H1 (cell line): ENCODE measurements at regions not wholly inside any gene's neighbourhood (a gene's known extent, or its start where the extent isn't known, plus 50 kb on each side); places are given as distances from the start of the nearest gene placed in this dataset.
"Not testable (repeated sequence)": the region's sequence is repeated elsewhere in the genome, so short reads cannot be mapped to it uniquely, and the experiment has no call there.

Experiments
- CTCF ChIA-PET: fragments of 300-600 bp; sonication (Branson Sonifier 250); formaldehyde crosslinking; loops from one replicate; lab custom pipeline; 2021; ENCODE audit not compliant: partially characterized antibody; lab: Charles Lee
- POLR2A ChIA-PET: fragments of 300-600 bp; sonication (Branson Sonifier 250); formaldehyde crosslinking; loops from one replicate; lab custom pipeline; 2021; ENCODE audit warnings: inconsistent platforms; ENCODE audit not compliant: partially characterized antibody; lab: Charles Lee
- DNase-seq, 2 experiments: peaks; one replicate each; pipeline versions ENCODE4 v3.0.0 to v3.0.0-alpha.2; 2010 to 2022; ENCODE audit warnings: low spot score in 2 of 2, low read depth in 1 of 2, mixed read lengths in 1 of 2
- FAIRE-seq: peaks from 2 replicates; lab custom pipeline; 2011; peaks lifted over from hg19 to GRCh38; lab: Jason Lieb, UNC
- H2AFZ ChIP-seq: 2 replicates; pipeline ENCODE4 v1.8.1; 2012; ENCODE audit warnings: low read length, inconsistent platforms
- H2AK5ac ChIP-seq: 2 replicates; pipeline ENCODE4 v1.6.1; 2013; ENCODE audit warnings: low read depth, low read length
- H2BK120ac ChIP-seq: replicated peaks from 2 replicates; pipeline ENCODE3; 2013; ENCODE audit warnings: low read depth, low read length, inconsistent platforms
- H2BK12ac ChIP-seq: 2 replicates; pipeline ENCODE4 v1.6.1; 2013; ENCODE audit warnings: low read depth, low read length
- H2BK15ac ChIP-seq: 2 replicates; pipeline ENCODE4 v1.6.1; 2013; ENCODE audit warnings: low read length
- H2BK20ac ChIP-seq: 2 replicates; pipeline ENCODE4 v1.6.1; 2013; ENCODE audit warnings: low read length
- H2BK5ac ChIP-seq: 2 replicates; pipeline ENCODE4 v1.6.1; 2013; ENCODE audit warnings: low read depth, low read length
- H3K14ac ChIP-seq: 2 replicates; pipeline ENCODE4 v1.6.1; 2013; ENCODE audit warnings: inconsistent platforms; ENCODE audit not compliant: insufficient read length
- H3K18ac ChIP-seq: 2 replicates; pipeline ENCODE4 v1.6.1; 2013; ENCODE audit warnings: low read length; ENCODE audit errors: extremely low read depth
- H3K23ac ChIP-seq: 2 replicates; pipeline ENCODE4 v1.6.1; 2013; ENCODE audit warnings: inconsistent platforms; ENCODE audit not compliant: insufficient read length
- H3K23me2 ChIP-seq: 2 replicates; pipeline ENCODE4 v1.6.1; 2013; ENCODE audit warnings: low read depth, low read length
- H3K27ac ChIP-seq: 2 replicates; pipeline ENCODE4 v1.6.1; 2011; ENCODE audit warnings: low read depth, low read length, inconsistent platforms
- H3K27me3 ChIP-seq, 4 experiments: replicated peaks in 1 of 4; 1 replicate in 1 of 4; 2 replicates in 3 of 4; pipeline versions ENCODE4 v1.6.1 to v1.8.1; 2011 to 2013; ENCODE audit warnings: low read length in 3 of 4, mild to moderate bottlenecking in 3 of 4, inconsistent platforms in 2 of 4, mixed read lengths in 2 of 4, moderate library complexity in 1 of 4; ENCODE audit not compliant: control insufficient read depth in 3 of 4, insufficient read depth in 3 of 4; ENCODE audit errors: extremely low read depth in 1 of 4
- H3K36me3 ChIP-seq, 4 experiments: 2 replicates each; pipeline versions ENCODE4 v1.6.1 to v1.8.1; 2011 to 2013; ENCODE audit warnings: mild to moderate bottlenecking in 4 of 4, low read length in 3 of 4, moderate library complexity in 2 of 4, control low read depth in 1 of 4, inconsistent platforms in 1 of 4; ENCODE audit not compliant: insufficient read depth in 4 of 4, control insufficient read depth in 2 of 4
- H3K4ac ChIP-seq: replicated peaks from 2 replicates; pipeline ENCODE3; 2013; ENCODE audit warnings: low read length, low read depth, mixed read lengths, inconsistent platforms; ENCODE audit not compliant: insufficient read length
- H3K4me1 ChIP-seq, 4 experiments: replicated peaks in 1 of 4; 1 replicate in 1 of 4; 2 replicates in 3 of 4; pipeline versions ENCODE4 v1.6.1 to v1.8.1; 2011 to 2013; ENCODE audit warnings: low read length in 3 of 4, inconsistent platforms in 2 of 4, mixed read lengths in 1 of 4; ENCODE audit not compliant: insufficient read depth in 4 of 4, control insufficient read depth in 3 of 4
- H3K4me2 ChIP-seq, 2 experiments: 2 replicates each; pipeline versions ENCODE4 v1.6.1 to v1.8.1; 2011 to 2013; ENCODE audit warnings: low read depth in 2 of 2, low read length in 2 of 2, control low read depth in 1 of 2, inconsistent platforms in 1 of 2, mild to moderate bottlenecking in 1 of 2; ENCODE audit not compliant: insufficient read depth in 1 of 2
- H3K4me3 ChIP-seq, 4 experiments: fragments of 200-600, 300-600 bp in 1 of 4; sonication (generic), shearing (Covaris generic), sonication (Bioruptor Twin) in 1 of 4; 2 replicates each; pipeline versions ENCODE4 v1.5.1 to v1.8.1; 2011 to 2016; ENCODE audit warnings: low read length in 4 of 4, low read depth in 3 of 4, control low read depth in 2 of 4, inconsistent platforms in 2 of 4, mild to moderate bottlenecking in 2 of 4, mixed read lengths in 1 of 4, moderate library complexity in 1 of 4; ENCODE audit not compliant: insufficient read depth in 2 of 4; ENCODE audit errors: extremely low read depth in 1 of 4
- H3K56ac ChIP-seq: replicated peaks from 2 replicates; pipeline ENCODE3; 2013; ENCODE audit warnings: low read depth, mild to moderate bottlenecking, mixed read lengths, low read length, inconsistent platforms; ENCODE audit not compliant: insufficient read length
- H3K79me1 ChIP-seq: 2 replicates; pipeline ENCODE4 v1.6.1; 2013; ENCODE audit warnings: low read depth, low read length, control low read depth
- H3K79me2 ChIP-seq, 2 experiments: 2 replicates each; pipeline versions ENCODE4 v1.6.1 to v1.8.1; 2012 to 2013; ENCODE audit warnings: low read length in 2 of 2, mild to moderate bottlenecking in 2 of 2, inconsistent platforms in 1 of 2; ENCODE audit not compliant: insufficient read depth in 2 of 2, control insufficient read depth in 1 of 2
- H3K9ac ChIP-seq, 4 experiments: replicated peaks in 1 of 4; 1 replicate in 1 of 4; 2 replicates in 3 of 4; pipeline versions ENCODE4 v1.6.1 to v1.8.1; 2011 to 2013; ENCODE audit warnings: low read depth in 3 of 4, low read length in 3 of 4, control low read depth in 2 of 4, mild to moderate bottlenecking in 2 of 4, moderate library complexity in 2 of 4, inconsistent platforms in 1 of 4; ENCODE audit errors: extremely low read depth in 1 of 4
- H3K9me3 ChIP-seq, 2 experiments: 2 replicates each; pipeline versions ENCODE4 v1.6.1 to v1.8.1; 2012 to 2013; ENCODE audit warnings: mild to moderate bottlenecking in 2 of 2, moderate library complexity in 2 of 2, control low read depth in 1 of 2, inconsistent platforms in 1 of 2, low read depth in 1 of 2, low read length in 1 of 2, mixed read lengths in 1 of 2; ENCODE audit not compliant: insufficient read depth in 2 of 2
- H4K20me1 ChIP-seq, 2 experiments: replicated peaks in 1 of 2; 2 replicates each; pipeline versions ENCODE3 to v1.8.1; 2011 to 2013; ENCODE audit warnings: inconsistent platforms in 2 of 2, low read length in 2 of 2, mild to moderate bottlenecking in 1 of 2; ENCODE audit not compliant: insufficient read depth in 2 of 2, control insufficient read depth in 1 of 2
- H4K5ac ChIP-seq: 2 replicates; pipeline ENCODE4 v1.6.1; 2013; ENCODE audit warnings: low read length, low read depth, mixed read lengths, inconsistent platforms; ENCODE audit not compliant: insufficient read length
- H4K8ac ChIP-seq: 2 replicates; pipeline ENCODE4 v1.8.0; 2013; ENCODE audit warnings: mild to moderate bottlenecking, moderate library complexity, low read length, inconsistent platforms; ENCODE audit not compliant: insufficient read depth; ENCODE audit errors: extremely low read depth
- H4K91ac ChIP-seq: replicated peaks from 2 replicates; pipeline ENCODE3; 2013; ENCODE audit warnings: low read length, mixed read lengths, inconsistent platforms; ENCODE audit not compliant: insufficient read length
- WGBS, 2 experiments: shearing (Covaris generic) in 1 of 2; methylation state at CpG; one replicate each; pipeline versions ENCODE4 v1.1.6 to v1.1.7; 2013 to 2015; ENCODE audit warnings: low lambda C conversion rate in 2 of 2, mixed read lengths in 2 of 2, inconsistent platforms in 1 of 2, low coverage in 1 of 2, missing lambda C conversion rate in 1 of 2; ENCODE audit not compliant: insufficient replicate concordance in 2 of 2, insufficient coverage in 1 of 2, insufficient read length in 1 of 2; ENCODE audit errors: extremely low coverage in 1 of 2, missing lambda C conversion rate in 1 of 2; 5-methylcytosine and 5-hydroxymethylcytosine counted together

GRCh38 chr20:30234477-30234876 lies 1023.0 kb upstream of the DEFB115 start:
- H3K27ac ChIP-seq, H3K27me3 ChIP-seq, H4K91ac ChIP-seq, POLR2A ChIA-PET, FAIRE-seq, H3K79me2 ChIP-seq, H3K23me2 ChIP-seq, H4K8ac ChIP-seq, H2BK5ac ChIP-seq, H3K18ac ChIP-seq, H3K4me3 ChIP-seq, H3K79me1 ChIP-seq, H3K4ac ChIP-seq, H2BK15ac ChIP-seq, H3K9ac ChIP-seq, CTCF ChIA-PET, H4K5ac ChIP-seq, H2BK12ac ChIP-seq, H3K14ac ChIP-seq, H3K23ac ChIP-seq, H3K36me3 ChIP-seq, H3K9me3 ChIP-seq, DNase-seq, H2BK120ac ChIP-seq, H4K20me1 ChIP-seq, H2AK5ac ChIP-seq, H2AFZ ChIP-seq, H3K4me2 ChIP-seq, H3K4me1 ChIP-seq, H3K56ac ChIP-seq, H2BK20ac ChIP-seq: not testable (repeated sequence)

GRCh38 chr20:30275073-30275472 lies 982.4 kb upstream of the DEFB115 start:
- H2AK5ac ChIP-seq, H2BK120ac ChIP-seq, POLR2A ChIA-PET, DNase-seq, H2BK5ac ChIP-seq, CTCF ChIA-PET, H3K4me2 ChIP-seq, H4K8ac ChIP-seq, H2AFZ ChIP-seq, H3K18ac ChIP-seq, H3K27me3 ChIP-seq, H2BK12ac ChIP-seq, H3K4me1 ChIP-seq, H3K14ac ChIP-seq, H3K4me3 ChIP-seq, FAIRE-seq, H4K5ac ChIP-seq, H3K23ac ChIP-seq, H3K27ac ChIP-seq, H4K91ac ChIP-seq, H2BK15ac ChIP-seq, H3K79me1 ChIP-seq, H2BK20ac ChIP-seq, H3K9ac ChIP-seq, H3K79me2 ChIP-seq, H3K4ac ChIP-seq, H4K20me1 ChIP-seq, H3K36me3 ChIP-seq, H3K56ac ChIP-seq, H3K23me2 ChIP-seq: not testable (repeated sequence)
- H3K9me3 ChIP-seq = peaks cover 9 to 28% of the 10 kb centered on the region in 2 experiments; a peak in 3 of 4 replicates
- 95% methylated on average over 3 of the region's 4 CpGs; no CpG with 5 or more reads in 1 of the 2 experiments for WGBS, 2 experiments
